Pancreas (tissue), 10 donors: ENCODE measurements at regions not wholly inside any gene's neighbourhood (a gene's known extent, or its start where the extent isn't known, plus 50 kb on each side); places are given as distances from the start of the nearest gene placed in this dataset.

Experiments
- ATAC-seq, 4 donors: fragments of 200-7000 bp; cut with Tn5 transposase; one replicate each; pipeline versions ENCODE4 v1.8.0 to v1.9.1; 2020; ENCODE audit warnings: mild to moderate bottlenecking in 4 of 4, moderate library complexity in 4 of 4
- DNase-seq, 6 donors: peaks; one replicate each; pipeline ENCODE4 v3.0.0-alpha.2; 2020
- FAIRE-seq: peaks from 2 replicates; lab custom pipeline; 2012; peaks lifted over from hg19 to GRCh38; lab: Jason Lieb, UNC
- H3K27ac ChIP-seq, 4 donors: fragments of 200-600 bp; sonication (generic); 1 replicate in 3 of 4; 2 replicates in 1 of 4; pipeline versions ENCODE4 v1.5.0 to v1.8.0; 2020
- H3K27me3 ChIP-seq, 4 donors: fragments of 200-600 bp; one replicate each; pipeline ENCODE4 v1.8.0; 2021
- H3K36me3 ChIP-seq, 3 donors: fragments of 200-600 bp; sonication (generic) in 1 of 3; one replicate each; pipeline versions ENCODE4 v1.5.0 to v1.8.0; 2020 to 2021
- H3K4me1 ChIP-seq, 3 donors: fragments of 200-600 bp; one replicate each; pipeline ENCODE4 v1.8.0; 2021
- H3K4me3 ChIP-seq, 4 donors: fragments of 200-600 bp; sonication (generic) in 2 of 4; one replicate each; pipeline versions ENCODE4 v1.5.0 to v1.8.0; 2020 to 2021
- H3K9me3 ChIP-seq, 4 donors: fragments of 200-600 bp; one replicate each; pipeline ENCODE4 v1.8.0; 2021
- CTCF ChIP-seq, 4 donors: fragments of 200-600 bp; sonication (generic) in 3 of 4; IDR thresholded peaks; one replicate each; pipeline versions ENCODE4 v1.5.0 to v1.8.0; 2021; ENCODE audit warnings: antibody characterized with exemption in 4 of 4
- WGBS, 2 donors: extraction: QIAGEN DNeasy Blood & Tissue Kit; methylation state at CpG; one replicate each; pipeline ENCODE4 v1.1.7; 2013; 5-methylcytosine and 5-hydroxymethylcytosine counted together
- intact Hi-C, 3 donors: fragments of 100-400 bp; cut with DNase I; formaldehyde crosslinking; loops; one replicate each; pipeline versions ENCODE4 v1.11.1 to v1.14.2; 2022
- donor health status: healthy with polysubstance abuse.
- donor health status: DM: no; HTN: no; CAD: no; lungs with moderate emphysema.
- donor health status: DM: no; HTN: no; CAD: no.
- donor health status: control.
- donor health status: control.
- donor health status: Bipolar disorder and iron deficiency.
- donor health status: DM: yes; HTN: yes; CAD: no.
- donor health status: DM: no; HTN: no; CAD: no.
- donor health status: DM: no; HTN: no; CAD: no.
- donor health status: DM: yes; HTN: yes; CAD: no.

- TF ChIP-seq CTCF (IDR thresholded peaks at IDR 0.05), result no peak
- ATAC-seq (no peak), FAIRE-seq (no peak), DNase-seq (no peak)
- no peaks in the 10 kb centered on the region for H3K9me3 ChIP-seq
- H3K27me3 ChIP-seq, result no peaks in the 10 kb centered on the region
- intact Hi-C loops, result no loop called here
- no peaks in the 10 kb centered on the region for H3K36me3 ChIP-seq
- no peak overlapping the region for H3K27ac ChIP-seq
- no peak overlapping the region for H3K4me3 ChIP-seq
- 46 to 52% methylated on average over 9 of the region's 9 CpGs for WGBS, 2 donors
- H3K4me1 ChIP-seq, result no peaks in the 10 kb centered on the region
Measured at GRCh38 chr1:38221006-38221649, 174.5 kb upstream of the POU3F1 start.

GRCh38 chr1:38217316-38217715 is 170.7 kb upstream of the POU3F1 start:
- no peak for TF ChIP-seq CTCF (IDR thresholded peaks at IDR 0.05)
- no peak for ATAC-seq
- 75 to 79% methylated on average over 5 of the region's 5 CpGs for WGBS, 2 donors

GRCh38 chr1:38213646-38214434 is 167.2 kb upstream of the POU3F1 start:
- no peak overlapping the region for H3K27ac ChIP-seq
- no peak overlapping the region for H3K4me3 ChIP-seq
- H3K36me3 ChIP-seq, result no peaks in the 10 kb centered on the region
- DNase-seq, result no peak
- WGBS, 2 donors, result 58 to 67% methylated on average over 34 of the region's 34 CpGs
- FAIRE-seq, result no peak
- intact Hi-C loops, result no loop called here
- H3K9me3 ChIP-seq, result no peaks in the 10 kb centered on the region
- H3K4me1 ChIP-seq, result no peaks in the 10 kb centered on the region
- no peaks in the 10 kb centered on the region for H3K27me3 ChIP-seq
- peak in 2 of 4 donors; percentile 72 to 74 for ATAC-seq
- no peak for TF ChIP-seq CTCF (IDR thresholded peaks at IDR 0.05)

More at GRCh38 chr1:38217316-38217715, 170.7 kb upstream of the POU3F1 start:
- Histone ChIP-seq H3K27ac (no peak overlapping the region), H3K4me3 (no peak overlapping the region), H3K36me3 (no peaks in the 10 kb centered on the region), H3K27me3 (no peaks in the 10 kb centered on the region), H3K9me3 (no peaks in the 10 kb centered on the region), H3K4me1 (no peaks in the 10 kb centered on the region)
- DNase-seq (no peak), FAIRE-seq (no peak)
- intact Hi-C loops, result no loop called here

GRCh38 chr1:38210895-38211177 is 164.2 kb upstream of the POU3F1 start:
- 92 to 95% methylated on average over 1 of the region's 1 CpG for WGBS, 2 donors
- TF ChIP-seq CTCF (IDR thresholded peaks at IDR 0.05), result no peak
- intact Hi-C loops, result no loop called here
- no peak overlapping the region for H3K4me3 ChIP-seq
- no peaks in the 10 kb centered on the region for H3K4me1 ChIP-seq
- FAIRE-seq (no peak), DNase-seq (no peak), ATAC-seq (no peak)
- H3K27me3 ChIP-seq, result no peaks in the 10 kb centered on the region
- no peak overlapping the region for H3K27ac ChIP-seq
- no peaks in the 10 kb centered on the region for H3K36me3 ChIP-seq
- no peaks in the 10 kb centered on the region for H3K9me3 ChIP-seq
